H1 (cell line): ENCODE measurements at regions not wholly inside any gene's neighbourhood (a gene's known extent, or its start where the extent isn't known, plus 50 kb on each side); places are given as distances from the start of the nearest gene placed in this dataset.

ENCODE experiments used
- CTCF ChIA-PET: fragments of 300-600 bp; sonication (Branson Sonifier 250); formaldehyde crosslinking; loops from one replicate; lab custom pipeline; 2021; ENCODE audit not compliant: partially characterized antibody; lab: Charles Lee
- POLR2A ChIA-PET: fragments of 300-600 bp; sonication (Branson Sonifier 250); formaldehyde crosslinking; loops from one replicate; lab custom pipeline; 2021; ENCODE audit warnings: inconsistent platforms; ENCODE audit not compliant: partially characterized antibody; lab: Charles Lee
- DNase-seq, 2 experiments: peaks; one replicate each; pipeline versions ENCODE4 v3.0.0 to v3.0.0-alpha.2; 2010 to 2022; ENCODE audit warnings: low spot score in 2 of 2, low read depth in 1 of 2, mixed read lengths in 1 of 2
- FAIRE-seq: peaks from 2 replicates; lab custom pipeline; 2011; peaks lifted over from hg19 to GRCh38; lab: Jason Lieb, UNC
- H2AFZ ChIP-seq: 2 replicates; pipeline ENCODE4 v1.8.1; 2012; ENCODE audit warnings: low read length, inconsistent platforms
- H2AK5ac ChIP-seq: 2 replicates; pipeline ENCODE4 v1.6.1; 2013; ENCODE audit warnings: low read depth, low read length
- H2BK120ac ChIP-seq: replicated peaks from 2 replicates; pipeline ENCODE3; 2013; ENCODE audit warnings: low read depth, low read length, inconsistent platforms
- H2BK12ac ChIP-seq: 2 replicates; pipeline ENCODE4 v1.6.1; 2013; ENCODE audit warnings: low read depth, low read length
- H2BK15ac ChIP-seq: 2 replicates; pipeline ENCODE4 v1.6.1; 2013; ENCODE audit warnings: low read length
- H2BK20ac ChIP-seq: 2 replicates; pipeline ENCODE4 v1.6.1; 2013; ENCODE audit warnings: low read length
- H2BK5ac ChIP-seq: 2 replicates; pipeline ENCODE4 v1.6.1; 2013; ENCODE audit warnings: low read depth, low read length
- H3K14ac ChIP-seq: 2 replicates; pipeline ENCODE4 v1.6.1; 2013; ENCODE audit warnings: inconsistent platforms; ENCODE audit not compliant: insufficient read length
- H3K18ac ChIP-seq: 2 replicates; pipeline ENCODE4 v1.6.1; 2013; ENCODE audit warnings: low read length; ENCODE audit errors: extremely low read depth
- H3K23ac ChIP-seq: 2 replicates; pipeline ENCODE4 v1.6.1; 2013; ENCODE audit warnings: inconsistent platforms; ENCODE audit not compliant: insufficient read length
- H3K23me2 ChIP-seq: 2 replicates; pipeline ENCODE4 v1.6.1; 2013; ENCODE audit warnings: low read depth, low read length
- H3K27ac ChIP-seq: 2 replicates; pipeline ENCODE4 v1.6.1; 2011; ENCODE audit warnings: low read depth, low read length, inconsistent platforms
- H3K27me3 ChIP-seq, 4 experiments: replicated peaks in 1 of 4; 1 replicate in 1 of 4; 2 replicates in 3 of 4; pipeline versions ENCODE4 v1.6.1 to v1.8.1; 2011 to 2013; ENCODE audit warnings: low read length in 3 of 4, mild to moderate bottlenecking in 3 of 4, inconsistent platforms in 2 of 4, mixed read lengths in 2 of 4, moderate library complexity in 1 of 4; ENCODE audit not compliant: control insufficient read depth in 3 of 4, insufficient read depth in 3 of 4; ENCODE audit errors: extremely low read depth in 1 of 4
- H3K36me3 ChIP-seq, 4 experiments: 2 replicates each; pipeline versions ENCODE4 v1.6.1 to v1.8.1; 2011 to 2013; ENCODE audit warnings: mild to moderate bottlenecking in 4 of 4, low read length in 3 of 4, moderate library complexity in 2 of 4, control low read depth in 1 of 4, inconsistent platforms in 1 of 4; ENCODE audit not compliant: insufficient read depth in 4 of 4, control insufficient read depth in 2 of 4
- H3K4ac ChIP-seq: replicated peaks from 2 replicates; pipeline ENCODE3; 2013; ENCODE audit warnings: low read length, low read depth, mixed read lengths, inconsistent platforms; ENCODE audit not compliant: insufficient read length
- H3K4me1 ChIP-seq, 4 experiments: replicated peaks in 1 of 4; 1 replicate in 1 of 4; 2 replicates in 3 of 4; pipeline versions ENCODE4 v1.6.1 to v1.8.1; 2011 to 2013; ENCODE audit warnings: low read length in 3 of 4, inconsistent platforms in 2 of 4, mixed read lengths in 1 of 4; ENCODE audit not compliant: insufficient read depth in 4 of 4, control insufficient read depth in 3 of 4
- H3K4me2 ChIP-seq, 2 experiments: 2 replicates each; pipeline versions ENCODE4 v1.6.1 to v1.8.1; 2011 to 2013; ENCODE audit warnings: low read depth in 2 of 2, low read length in 2 of 2, control low read depth in 1 of 2, inconsistent platforms in 1 of 2, mild to moderate bottlenecking in 1 of 2; ENCODE audit not compliant: insufficient read depth in 1 of 2
- H3K4me3 ChIP-seq, 4 experiments: fragments of 200-600, 300-600 bp in 1 of 4; sonication (generic), shearing (Covaris generic), sonication (Bioruptor Twin) in 1 of 4; 2 replicates each; pipeline versions ENCODE4 v1.5.1 to v1.8.1; 2011 to 2016; ENCODE audit warnings: low read length in 4 of 4, low read depth in 3 of 4, control low read depth in 2 of 4, inconsistent platforms in 2 of 4, mild to moderate bottlenecking in 2 of 4, mixed read lengths in 1 of 4, moderate library complexity in 1 of 4; ENCODE audit not compliant: insufficient read depth in 2 of 4; ENCODE audit errors: extremely low read depth in 1 of 4
- H3K56ac ChIP-seq: replicated peaks from 2 replicates; pipeline ENCODE3; 2013; ENCODE audit warnings: low read depth, mild to moderate bottlenecking, mixed read lengths, low read length, inconsistent platforms; ENCODE audit not compliant: insufficient read length
- H3K79me1 ChIP-seq: 2 replicates; pipeline ENCODE4 v1.6.1; 2013; ENCODE audit warnings: low read depth, low read length, control low read depth
- H3K79me2 ChIP-seq, 2 experiments: 2 replicates each; pipeline versions ENCODE4 v1.6.1 to v1.8.1; 2012 to 2013; ENCODE audit warnings: low read length in 2 of 2, mild to moderate bottlenecking in 2 of 2, inconsistent platforms in 1 of 2; ENCODE audit not compliant: insufficient read depth in 2 of 2, control insufficient read depth in 1 of 2
- H3K9ac ChIP-seq, 4 experiments: replicated peaks in 1 of 4; 1 replicate in 1 of 4; 2 replicates in 3 of 4; pipeline versions ENCODE4 v1.6.1 to v1.8.1; 2011 to 2013; ENCODE audit warnings: low read depth in 3 of 4, low read length in 3 of 4, control low read depth in 2 of 4, mild to moderate bottlenecking in 2 of 4, moderate library complexity in 2 of 4, inconsistent platforms in 1 of 4; ENCODE audit errors: extremely low read depth in 1 of 4
- H3K9me3 ChIP-seq, 2 experiments: 2 replicates each; pipeline versions ENCODE4 v1.6.1 to v1.8.1; 2012 to 2013; ENCODE audit warnings: mild to moderate bottlenecking in 2 of 2, moderate library complexity in 2 of 2, control low read depth in 1 of 2, inconsistent platforms in 1 of 2, low read depth in 1 of 2, low read length in 1 of 2, mixed read lengths in 1 of 2; ENCODE audit not compliant: insufficient read depth in 2 of 2
- H4K20me1 ChIP-seq, 2 experiments: replicated peaks in 1 of 2; 2 replicates each; pipeline versions ENCODE3 to v1.8.1; 2011 to 2013; ENCODE audit warnings: inconsistent platforms in 2 of 2, low read length in 2 of 2, mild to moderate bottlenecking in 1 of 2; ENCODE audit not compliant: insufficient read depth in 2 of 2, control insufficient read depth in 1 of 2
- H4K5ac ChIP-seq: 2 replicates; pipeline ENCODE4 v1.6.1; 2013; ENCODE audit warnings: low read length, low read depth, mixed read lengths, inconsistent platforms; ENCODE audit not compliant: insufficient read length
- H4K8ac ChIP-seq: 2 replicates; pipeline ENCODE4 v1.8.0; 2013; ENCODE audit warnings: mild to moderate bottlenecking, moderate library complexity, low read length, inconsistent platforms; ENCODE audit not compliant: insufficient read depth; ENCODE audit errors: extremely low read depth
- H4K91ac ChIP-seq: replicated peaks from 2 replicates; pipeline ENCODE3; 2013; ENCODE audit warnings: low read length, mixed read lengths, inconsistent platforms; ENCODE audit not compliant: insufficient read length
- BCL11A ChIP-seq, 2 experiments: IDR thresholded peaks; one replicate each; pipeline ENCODE4 v1.6.1; 2011; ENCODE audit warnings: low read depth in 2 of 2, low read length in 2 of 2, mild to moderate bottlenecking in 2 of 2
- CBX5 ChIP-seq: fragments of 300-800, 300-1000 bp; sonication (generic); IDR thresholded peaks from 2 replicates; pipeline ENCODE4 v1.7.1; 2016; ENCODE audit warnings: antibody characterized with exemption, low read length, low read depth
- CEBPB ChIP-seq: IDR thresholded peaks from 2 replicates; pipeline ENCODE4 v1.6.1; 2012; ENCODE audit warnings: low read depth, low read length
- E2F6 ChIP-seq: IDR thresholded peaks from 2 replicates; pipeline ENCODE4 v1.6.1; 2012; ENCODE audit warnings: inconsistent platforms
- HDAC6 ChIP-seq: IDR thresholded peaks from one replicate; pipeline ENCODE4 v1.7.1; 2012; ENCODE audit warnings: low read depth, mild to moderate bottlenecking, inconsistent platforms, low read length, moderate library complexity
- MAFK ChIP-seq: IDR thresholded peaks from 2 replicates; pipeline ENCODE4 v1.6.1; 2012; ENCODE audit warnings: low read depth, mild to moderate bottlenecking, improper control_type of control experiment, low read length
- NRF1 ChIP-seq: IDR thresholded peaks from 2 replicates; pipeline ENCODE4 v1.6.1; 2011; ENCODE audit warnings: mild to moderate bottlenecking, low read depth, low read length, improper control_type of control experiment
- SAP30 ChIP-seq: fragments of 300-600 bp; sonication (generic); IDR thresholded peaks from 2 replicates; pipeline ENCODE4 v1.7.1; 2012; ENCODE audit warnings: low read length, moderate library complexity, mild to moderate bottlenecking, inconsistent platforms; ENCODE audit not compliant: insufficient read depth, insufficient replicate concordance
- SP1 ChIP-seq: IDR thresholded peaks from 2 replicates; pipeline ENCODE4 v1.6.1; 2011; ENCODE audit warnings: low read depth, low read length
- WGBS, 2 experiments: shearing (Covaris generic) in 1 of 2; methylation state at CpG; one replicate each; pipeline versions ENCODE4 v1.1.6 to v1.1.7; 2013 to 2015; ENCODE audit warnings: low lambda C conversion rate in 2 of 2, mixed read lengths in 2 of 2, inconsistent platforms in 1 of 2, low coverage in 1 of 2, missing lambda C conversion rate in 1 of 2; ENCODE audit not compliant: insufficient replicate concordance in 2 of 2, insufficient coverage in 1 of 2, insufficient read length in 1 of 2; ENCODE audit errors: extremely low coverage in 1 of 2, missing lambda C conversion rate in 1 of 2; 5-methylcytosine and 5-hydroxymethylcytosine counted together

DNA sequence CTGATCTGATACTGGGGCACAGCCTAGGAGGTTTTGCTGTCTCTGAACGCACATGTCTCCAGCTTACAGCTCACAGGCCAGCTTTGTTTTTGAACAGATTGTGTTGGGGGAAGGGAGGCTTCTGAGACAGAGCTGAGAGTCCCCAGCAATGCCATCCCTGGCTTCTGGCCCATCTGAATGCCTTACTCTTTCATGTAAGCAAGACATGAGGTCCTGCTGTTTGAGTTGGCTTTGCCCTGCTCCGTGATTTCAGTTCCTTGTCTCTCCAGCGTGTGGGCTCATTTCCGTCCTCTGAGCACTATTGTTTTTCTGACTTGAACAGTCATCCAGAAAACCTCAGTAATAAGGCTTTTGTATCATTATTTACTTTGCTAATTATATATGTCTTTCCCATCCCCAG is 194.9 kb upstream of the TNP1 start:
- Histone ChIP-seq H2BK15ac (no peak overlapping the region), H4K20me1 (no peaks in the 10 kb centered on the region), H3K27me3 (no peaks in the 10 kb centered on the region; a peak in 1 of 7 replicates), H4K91ac (no peak overlapping the region), H2BK5ac (no peak overlapping the region), H2AK5ac (no peak overlapping the region), H3K56ac (no peak overlapping the region), H3K18ac (no peak overlapping the region), H3K4me2 (no peak overlapping the region), H2BK120ac (no peak overlapping the region), H3K36me3 (no peaks in the 10 kb centered on the region), H3K79me2 (no peaks in the 10 kb centered on the region), H3K27ac (no peak overlapping the region), H3K4ac (no peak overlapping the region), H4K5ac (no peak overlapping the region), H3K14ac (no peak overlapping the region), H4K8ac (no peak overlapping the region; the same call in 1 of the 2 replicates), H3K79me1 (no peaks in the 10 kb centered on the region), H2AFZ (peak overlapping the region; percentile 23; the same call in 1 of the 2 replicates), H3K4me3 (no peak overlapping the region), H3K4me1 (no peaks in the 10 kb centered on the region), H2BK12ac (no peak overlapping the region), H3K23ac (no peak overlapping the region), H3K9me3 (no peaks in the 10 kb centered on the region), H3K23me2 (no peaks in the 10 kb centered on the region), H2BK20ac (no peak overlapping the region), H3K9ac (no peak overlapping the region)
- WGBS, 2 experiments: 91% methylated on average over 4 of the region's 4 CpGs; no CpG with 5 or more reads in 1 of the 2 experiments
- POLR2A ChIA-PET: no interaction called here
- FAIRE-seq: no peak
- DNase-seq: no peak
- CTCF ChIA-PET: no interaction called here
- no peak for TF ChIP-seq E2F6
- TF ChIP-seq SAP30: no peak
- TF ChIP-seq CBX5: no peak
- TF ChIP-seq MAFK: no peak
- no peak for TF ChIP-seq NRF1
- TF ChIP-seq HDAC6: no peak
- no peak for TF ChIP-seq BCL11A (IDR thresholded peaks at IDR 0.05; ENCODE audit: low read depth in 2 of 2, low read length in 2 of 2)
- TF ChIP-seq SP1: no peak
- no peak for TF ChIP-seq CEBPB
